ENCODE measurements at regions not wholly inside any gene's neighbourhood (a gene's known extent, or its start where the extent isn't known, plus 50 kb on each side); places are given as distances from the start of the nearest gene placed in this dataset.

DNA sequence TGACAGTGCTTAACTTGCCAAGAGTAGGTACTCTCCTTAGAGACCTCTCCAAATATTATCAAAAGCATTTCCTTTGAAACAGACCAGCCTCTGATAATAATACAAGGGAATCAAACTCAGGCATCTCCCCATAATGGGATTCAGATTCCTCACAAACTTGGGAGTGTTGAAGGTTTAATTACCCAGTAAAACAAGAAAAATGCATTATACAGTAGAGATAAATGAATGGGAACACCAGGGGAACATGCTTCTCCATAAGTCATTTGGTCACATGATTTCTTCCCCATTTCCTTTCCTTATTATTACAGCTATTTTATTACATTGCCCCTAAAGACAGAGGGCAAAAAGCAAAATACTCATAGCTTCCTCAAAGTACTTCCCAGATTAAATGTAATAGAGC lies 325.0 kb upstream of the CDIN1 start:
- Histone ChIP-seq H3K27me3 (no peaks in the 10 kb centered on the region), H3K9me3 (no peaks in the 10 kb centered on the region), H3K4me1 (peaks cover 0 to 5% (median 0%) of the 10 kb centered on the region in 4 donors), H3K36me3 (no peaks in the 10 kb centered on the region), H3K4me3 (no peak overlapping the region), H3K27ac (replicated peaks in 1 of 4) (no peak overlapping the region)
- TF ChIP-seq, protein P1, sequence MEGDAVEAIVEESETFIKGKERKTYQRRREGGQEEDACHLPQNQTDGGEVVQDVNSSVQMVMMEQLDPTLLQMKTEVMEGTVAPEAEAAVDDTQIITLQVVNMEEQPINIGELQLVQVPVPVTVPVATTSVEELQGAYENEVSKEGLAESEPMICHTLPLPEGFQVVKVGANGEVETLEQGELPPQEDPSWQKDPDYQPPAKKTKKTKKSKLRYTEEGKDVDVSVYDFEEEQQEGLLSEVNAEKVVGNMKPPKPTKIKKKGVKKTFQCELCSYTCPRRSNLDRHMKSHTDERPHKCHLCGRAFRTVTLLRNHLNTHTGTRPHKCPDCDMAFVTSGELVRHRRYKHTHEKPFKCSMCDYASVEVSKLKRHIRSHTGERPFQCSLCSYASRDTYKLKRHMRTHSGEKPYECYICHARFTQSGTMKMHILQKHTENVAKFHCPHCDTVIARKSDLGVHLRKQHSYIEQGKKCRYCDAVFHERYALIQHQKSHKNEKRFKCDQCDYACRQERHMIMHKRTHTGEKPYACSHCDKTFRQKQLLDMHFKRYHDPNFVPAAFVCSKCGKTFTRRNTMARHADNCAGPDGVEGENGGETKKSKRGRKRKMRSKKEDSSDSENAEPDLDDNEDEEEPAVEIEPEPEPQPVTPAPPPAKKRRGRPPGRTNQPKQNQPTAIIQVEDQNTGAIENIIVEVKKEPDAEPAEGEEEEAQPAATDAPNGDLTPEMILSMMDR (IDR thresholded peaks at IDR 0.05) = no peak
- no peak for TF ChIP-seq POLR2A (IDR thresholded peaks at IDR 0.05; ENCODE audit: low read depth)
- TF ChIP-seq POLR2AphosphoS5 (IDR thresholded peaks at IDR 0.05) = no peak
- no peak for TF ChIP-seq EP300 (IDR thresholded peaks at IDR 0.05)
- DNase-seq (ENCODE audit: extremely low spot score) = no peak
- intact Hi-C loops (cut with DNase I) = no loop called here

DNA sequence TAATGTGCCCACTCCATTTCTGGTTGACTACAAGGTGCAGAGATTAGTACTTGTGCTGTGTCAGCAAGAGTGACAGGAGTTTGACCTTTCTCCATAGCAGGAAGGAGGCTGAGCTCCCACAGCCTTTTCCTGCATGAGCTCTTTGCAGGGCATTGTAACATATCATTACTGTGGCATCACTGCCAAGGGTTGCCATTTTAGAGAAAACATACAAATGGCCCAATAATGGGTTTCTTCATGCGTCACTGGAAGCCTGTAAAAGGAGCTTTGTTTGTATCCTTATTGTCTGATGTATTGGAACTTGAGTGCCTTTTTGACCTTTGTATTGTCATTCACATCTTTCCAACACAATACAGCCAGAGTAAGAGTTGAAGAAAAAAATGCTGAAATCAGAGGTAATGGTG lies 323.0 kb upstream of the CDIN1 start:
- WGBS = 85% methylated on average over 1 of the region's 1 CpG
- intact Hi-C loops (cut with DNase I) = no loop called here

DNA sequence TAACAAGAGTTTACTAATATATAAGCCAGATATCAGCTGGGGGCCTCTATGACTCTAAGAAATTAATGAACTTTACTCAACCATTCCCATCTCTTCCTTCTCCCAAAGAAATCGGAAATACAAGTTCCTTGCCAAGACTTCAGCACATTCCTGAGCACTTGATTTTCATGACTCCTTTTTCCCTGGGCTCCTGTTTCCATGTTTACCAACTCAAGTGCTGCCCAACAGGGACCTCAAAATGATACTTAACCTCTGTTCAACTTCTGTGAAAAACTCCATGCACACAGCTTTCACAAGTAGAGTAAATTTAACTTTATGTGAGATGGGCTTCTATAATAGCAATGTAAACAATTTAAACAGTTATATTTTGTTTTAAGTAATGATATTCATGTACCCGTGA lies 315.8 kb upstream of the CDIN1 start:
- Histone ChIP-seq H3K4me3 (no peak overlapping the region), H3K9me3 (no peaks in the 10 kb centered on the region), H3K27me3 (no peaks in the 10 kb centered on the region), H3K4me1 (no peaks in the 10 kb centered on the region), H3K36me3 (no peaks in the 10 kb centered on the region), H3K27ac (replicated peaks in 1 of 4) (no peak overlapping the region)
- 84% methylated on average over 2 of the region's 2 CpGs for WGBS
- TF ChIP-seq, protein P1 (IDR thresholded peaks at IDR 0.05) = no peak
- TF ChIP-seq POLR2AphosphoS5 (IDR thresholded peaks at IDR 0.05) = no peak
- TF ChIP-seq EP300 (IDR thresholded peaks at IDR 0.05) = no peak
- no peak for TF ChIP-seq POLR2A (IDR thresholded peaks at IDR 0.05; ENCODE audit: low read depth)
- intact Hi-C loops (cut with DNase I) = no loop called here
- DNase-seq (ENCODE audit: extremely low spot score) = no peak

More for the DNA sequence above, 323.0 kb upstream of the CDIN1 start:
- no peak for DNase-seq (ENCODE audit: extremely low spot score)
- Histone ChIP-seq H3K4me1 (peaks cover 0 to 5% (median 0%) of the 10 kb centered on the region in 4 donors), H3K27ac (replicated peaks in 1 of 4) (no peak overlapping the region), H3K36me3 (no peaks in the 10 kb centered on the region), H3K4me3 (no peak overlapping the region), H3K27me3 (no peaks in the 10 kb centered on the region), H3K9me3 (no peaks in the 10 kb centered on the region)
- TF ChIP-seq, protein P1 (IDR thresholded peaks at IDR 0.05) = no peak
- no peak for TF ChIP-seq POLR2AphosphoS5 (IDR thresholded peaks at IDR 0.05)
- TF ChIP-seq POLR2A (IDR thresholded peaks at IDR 0.05; ENCODE audit: low read depth) = no peak
- no peak for TF ChIP-seq EP300 (IDR thresholded peaks at IDR 0.05)

DNA sequence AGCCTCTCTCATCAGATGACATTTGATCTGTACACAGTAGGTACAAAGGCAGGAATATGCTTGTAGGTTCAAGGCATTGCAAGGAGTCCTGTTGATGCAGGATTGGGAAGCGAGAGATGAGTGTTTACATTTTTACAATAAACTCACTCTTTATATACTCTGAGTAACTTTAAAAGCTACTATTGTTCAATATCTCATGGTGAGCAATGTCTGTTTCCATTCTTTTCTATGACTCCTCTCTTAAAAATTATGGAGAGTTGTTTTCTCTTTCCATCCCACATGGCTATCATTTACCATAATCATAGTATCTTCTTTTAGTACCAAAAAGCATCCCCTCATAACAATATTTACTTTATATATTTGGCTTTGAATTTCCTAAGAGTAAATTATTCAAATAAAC lies 314.0 kb upstream of the CDIN1 start:
- WGBS = 95% methylated on average over 1 of the region's 1 CpG
- Histone ChIP-seq H3K4me1 (no peaks in the 10 kb centered on the region), H3K36me3 (no peaks in the 10 kb centered on the region), H3K27ac (replicated peaks in 1 of 4) (no peak overlapping the region), H3K4me3 (no peak overlapping the region), H3K9me3 (no peaks in the 10 kb centered on the region), H3K27me3 (no peaks in the 10 kb centered on the region)
- no peak for DNase-seq (ENCODE audit: extremely low spot score)
- intact Hi-C loops (cut with DNase I) = no loop called here
- TF ChIP-seq POLR2AphosphoS5 (IDR thresholded peaks at IDR 0.05) (no peak), POLR2A (IDR thresholded peaks at IDR 0.05; ENCODE audit: low read depth) (no peak)

DNA sequence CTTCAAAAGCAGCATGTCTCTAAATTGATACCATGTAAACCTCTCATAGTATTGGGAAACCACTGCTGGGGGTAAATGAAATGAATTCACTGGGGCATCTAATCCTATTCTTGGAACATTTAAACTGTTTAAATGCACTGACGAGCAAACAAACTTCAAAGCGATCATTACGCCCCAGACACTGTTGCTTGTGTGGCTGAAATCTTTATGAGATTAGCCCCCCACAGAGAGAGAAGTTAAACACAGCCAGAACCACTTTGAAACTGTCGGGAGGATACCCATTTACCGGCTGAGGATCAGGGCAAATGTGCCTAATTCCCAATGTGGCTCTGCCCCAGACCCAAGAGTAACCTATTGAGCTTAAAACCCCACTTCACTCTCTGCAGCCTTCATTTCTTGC lies 308.4 kb upstream of the CDIN1 start:
- Histone ChIP-seq H3K4me1 (no peaks in the 10 kb centered on the region), H3K27me3 (no peaks in the 10 kb centered on the region), H3K9me3 (peaks cover 0 to under 1% (median 0%) of the 10 kb centered on the region in 4 donors), H3K4me3 (no peak overlapping the region), H3K36me3 (no peaks in the 10 kb centered on the region), H3K27ac (replicated peaks in 1 of 4) (no peak overlapping the region)
- intact Hi-C loops (cut with DNase I) = no loop called here
- WGBS = 84% methylated on average over 5 of the region's 5 CpGs
- no peak for TF ChIP-seq EP300 (IDR thresholded peaks at IDR 0.05)
- no peak for TF ChIP-seq POLR2AphosphoS5 (IDR thresholded peaks at IDR 0.05)
- TF ChIP-seq POLR2A (IDR thresholded peaks at IDR 0.05; ENCODE audit: low read depth) = no peak
- TF ChIP-seq, protein P1 (IDR thresholded peaks at IDR 0.05) = no peak
- no peak for DNase-seq (ENCODE audit: extremely low spot score)

All from esophagus muscularis mucosa (tissue), 4 donors.